H9 (cell line): ENCODE measurements at regions not wholly inside any gene's neighbourhood (a gene's known extent, or its start where the extent isn't known, plus 50 kb on each side); places are given as distances from the start of the nearest gene placed in this dataset.

ENCODE experiments used
- DNase-seq: peaks from one replicate; pipeline ENCODE4 v3.0.0-alpha.2; 2017
- H2AFZ ChIP-seq: one replicate; pipeline ENCODE4 v1.6.1; 2013; ENCODE audit warnings: mild to moderate bottlenecking, low read length, control low read depth, moderate library complexity
- H2AK5ac ChIP-seq: 2 replicates; pipeline ENCODE4 v1.6.1; 2013; ENCODE audit warnings: low read length, control low read depth, mixed read lengths; ENCODE audit not compliant: insufficient read length
- H2BK120ac ChIP-seq: one replicate; pipeline ENCODE4 v1.6.1; 2013; ENCODE audit warnings: low read depth, mild to moderate bottlenecking, low read length, control low read depth, inconsistent platforms; ENCODE audit not compliant: poor library complexity, severe bottlenecking
- H2BK12ac ChIP-seq: 2 replicates; pipeline ENCODE4 v1.6.1; 2013; ENCODE audit warnings: low read length, control low read depth, mixed read lengths, low read depth; ENCODE audit not compliant: insufficient read length
- H2BK15ac ChIP-seq: 2 replicates; pipeline ENCODE4 v1.6.1; 2013; ENCODE audit warnings: low read depth, low read length, control low read depth
- H2BK20ac ChIP-seq: one replicate; pipeline ENCODE4 v1.6.1; 2013; ENCODE audit warnings: low read depth, mild to moderate bottlenecking, low read length, control low read depth, inconsistent platforms; ENCODE audit not compliant: poor library complexity, severe bottlenecking
- H2BK5ac ChIP-seq: 2 replicates; pipeline ENCODE4 v1.6.1; 2013; ENCODE audit warnings: low read length, control low read depth, mixed read lengths; ENCODE audit not compliant: insufficient read length
- H3K14ac ChIP-seq: 2 replicates; pipeline ENCODE4 v1.6.1; 2013; ENCODE audit warnings: low read length, control low read depth; ENCODE audit not compliant: insufficient read depth
- H3K18ac ChIP-seq: 2 replicates; pipeline ENCODE4 v1.6.1; 2013; ENCODE audit warnings: low read depth, mild to moderate bottlenecking, mixed read lengths, low read length, control low read depth; ENCODE audit not compliant: insufficient read length
- H3K23ac ChIP-seq: 2 replicates; pipeline ENCODE4 v1.6.1; 2013; ENCODE audit warnings: low read length, control low read depth, mixed read lengths, low read depth; ENCODE audit not compliant: insufficient read length
- H3K23me2 ChIP-seq: 2 replicates; pipeline ENCODE4 v1.6.1; 2013; ENCODE audit warnings: low read depth, mild to moderate bottlenecking, mixed read lengths, low read length, control low read depth; ENCODE audit not compliant: insufficient read length, poor library complexity, severe bottlenecking
- H3K27ac ChIP-seq: 2 replicates; pipeline ENCODE4 v1.5.1; 2013; ENCODE audit warnings: low read length, control low read depth, mixed read lengths, low read depth; ENCODE audit not compliant: insufficient read length
- H3K27me3 ChIP-seq: 2 replicates; pipeline ENCODE4 v1.6.1; 2013; ENCODE audit warnings: low read length, control low read depth, inconsistent platforms; ENCODE audit not compliant: insufficient read depth
- H3K4ac ChIP-seq: 2 replicates; pipeline ENCODE4 v1.6.1; 2013; ENCODE audit warnings: low read depth, mild to moderate bottlenecking, control low read depth, inconsistent platforms, low read length, moderate library complexity
- H3K4me1 ChIP-seq: 2 replicates; pipeline ENCODE4 v1.6.1; 2013; ENCODE audit warnings: low read length, control low read depth, inconsistent platforms; ENCODE audit not compliant: insufficient read depth
- H3K4me2 ChIP-seq: 2 replicates; pipeline ENCODE4 v1.6.1; 2013; ENCODE audit warnings: low read length, control low read depth, mixed read lengths; ENCODE audit not compliant: insufficient read length, insufficient read depth
- H3K56ac ChIP-seq: 2 replicates; pipeline ENCODE4 v1.6.1; 2013; ENCODE audit warnings: low read depth, mild to moderate bottlenecking, mixed read lengths, low read length, control low read depth; ENCODE audit not compliant: insufficient read length
- H3K79me1 ChIP-seq: 2 replicates; pipeline ENCODE4 v1.6.1; 2013; ENCODE audit warnings: low read depth, mild to moderate bottlenecking, moderate library complexity, low read length, control low read depth, inconsistent platforms; ENCODE audit not compliant: insufficient read depth, poor library complexity, severe bottlenecking
- H3K79me2 ChIP-seq: 2 replicates; pipeline ENCODE4 v1.6.1; 2013; ENCODE audit warnings: low read length, control low read depth, inconsistent platforms; ENCODE audit not compliant: insufficient read depth
- H3K9ac ChIP-seq: 2 replicates; pipeline ENCODE4 v1.6.1; 2013; ENCODE audit warnings: low read length, control low read depth, mixed read lengths; ENCODE audit not compliant: insufficient read length; ENCODE audit errors: extremely low read depth
- H3K9me3 ChIP-seq: one replicate; pipeline ENCODE4 v1.6.1; 2013; ENCODE audit warnings: low read depth, low read length, inconsistent platforms; ENCODE audit not compliant: control insufficient read depth
- H3T11ph ChIP-seq: one replicate; pipeline ENCODE4 v1.6.1; 2013; ENCODE audit warnings: mild to moderate bottlenecking, low read length, control low read depth, inconsistent platforms
- H4K20me1 ChIP-seq: one replicate; pipeline ENCODE4 v1.6.1; 2013; ENCODE audit not compliant: control insufficient read depth, insufficient read length, insufficient read depth
- H4K5ac ChIP-seq: 2 replicates; pipeline ENCODE4 v1.6.1; 2013; ENCODE audit warnings: low read depth, mild to moderate bottlenecking, mixed read lengths, low read length, control low read depth; ENCODE audit not compliant: insufficient read length
- H4K8ac ChIP-seq: replicated peaks from 2 replicates; pipeline ENCODE4 v1.6.1; 2013; ENCODE audit warnings: low read length, control low read depth, mixed read lengths, low read depth; ENCODE audit not compliant: insufficient read length
- H4K91ac ChIP-seq: 2 replicates; pipeline ENCODE4 v1.6.1; 2013; ENCODE audit warnings: low read depth, mild to moderate bottlenecking, moderate library complexity, mixed read lengths, low read length, control low read depth; ENCODE audit not compliant: insufficient read length
- H3K27ac Mint-ChIP-seq, 3 experiments: 2 replicates in 2 of 3; 3 replicates in 1 of 3; pipeline ENCODE4 v1.8.0; 2020 to 2021; ENCODE audit warnings: mixed read lengths in 3 of 3, mild to moderate bottlenecking in 1 of 3, moderate library complexity in 1 of 3
- H3K27me3 Mint-ChIP-seq: 2 replicates; pipeline ENCODE4 v1.8.0; 2021; ENCODE audit warnings: low read depth, mild to moderate bottlenecking, moderate library complexity, mixed read lengths
- H3K36me3 Mint-ChIP-seq, 3 experiments: 2 replicates in 2 of 3; 3 replicates in 1 of 3; pipeline ENCODE4 v1.8.0; 2020 to 2021; ENCODE audit warnings: low read depth in 3 of 3, mixed read lengths in 3 of 3; ENCODE audit not compliant: insufficient read depth in 1 of 3
- H3K4me1 Mint-ChIP-seq, 2 experiments: 2 replicates each; pipeline ENCODE4 v1.8.0; 2020; ENCODE audit warnings: mixed read lengths in 2 of 2
- H3K4me3 Mint-ChIP-seq, 2 experiments: 2 replicates in 1 of 2; 3 replicates in 1 of 2; pipeline ENCODE4 v1.8.0; 2020 to 2021; ENCODE audit warnings: mild to moderate bottlenecking in 2 of 2, mixed read lengths in 2 of 2, moderate library complexity in 1 of 2
- H3K9me3 Mint-ChIP-seq, 2 experiments: 2 replicates in 1 of 2; 3 replicates in 1 of 2; pipeline ENCODE4 v1.8.0; 2020; ENCODE audit warnings: mild to moderate bottlenecking in 2 of 2, mixed read lengths in 2 of 2, moderate library complexity in 1 of 2
- WGBS: extraction: QIAGEN DNeasy Blood & Tissue Kit; methylation state at CpG from one replicate; pipeline ENCODE4 v1.1.7; 2013; ENCODE audit warnings: missing lambda C conversion rate, low lambda C conversion rate, mixed read lengths; ENCODE audit not compliant: insufficient read length; ENCODE audit errors: extremely low coverage; 5-methylcytosine and 5-hydroxymethylcytosine counted together
- TF ChIP-seq, protein P1 (sequence below): fragments of 200-600 bp; sonication (generic); conservative IDR thresholded peaks from 3 replicates; pipeline ENCODE4 v1.8.0; 2021; ENCODE audit warnings: antibody characterized with exemption, mild to moderate bottlenecking

DNA sequence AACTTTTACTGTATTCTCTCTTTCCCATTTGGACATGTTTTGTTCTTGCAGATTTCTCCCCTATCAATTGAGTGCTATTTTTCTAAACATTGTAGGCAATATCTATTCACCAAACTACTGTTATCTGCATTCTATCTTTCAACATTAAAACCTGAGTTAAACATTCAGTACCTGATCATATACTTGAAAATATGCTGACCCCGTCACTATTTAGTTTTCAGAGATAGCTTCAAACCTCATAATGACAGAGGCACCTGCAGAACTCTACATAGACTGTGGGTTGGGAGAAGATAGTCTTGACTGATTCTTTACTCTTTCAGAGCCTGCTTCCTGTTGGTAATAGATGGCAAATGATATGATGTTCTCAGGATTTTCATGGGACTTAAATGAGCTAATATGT lies 965.7 kb upstream of the GOT2 start:
- H3K4me1 ChIP-seq = no peaks in the 10 kb centered on the region
- no peak for DNase-seq
- H3K56ac ChIP-seq = no peak overlapping the region
- H3K4ac ChIP-seq = no peak overlapping the region
- no peak overlapping the region for H3K4me3 Mint-ChIP-seq
- no peaks in the 10 kb centered on the region for H3K27me3 Mint-ChIP-seq
- no peaks in the 10 kb centered on the region for H3K79me2 ChIP-seq
- no peak overlapping the region for H2BK20ac ChIP-seq
- H3K23ac ChIP-seq = no peak overlapping the region
- no peaks in the 10 kb centered on the region for H4K20me1 ChIP-seq
- H3K23me2 ChIP-seq = no peaks in the 10 kb centered on the region
- H3K18ac ChIP-seq = no peak overlapping the region
- no peaks in the 10 kb centered on the region for H3K4me1 Mint-ChIP-seq
- no peak overlapping the region for H2AFZ ChIP-seq
- H3K4me2 ChIP-seq = no peak overlapping the region
- no peak overlapping the region for H2BK12ac ChIP-seq
- no peaks in the 10 kb centered on the region for H3K79me1 ChIP-seq
- no peak overlapping the region for H2BK15ac ChIP-seq
- H3T11ph ChIP-seq = no peak overlapping the region
- peaks cover 0 to 4% of the 10 kb centered on the region in 2 experiments; a peak in 3 of 5 replicates for H3K9me3 Mint-ChIP-seq
- H3K9ac ChIP-seq = no peak overlapping the region
- H2AK5ac ChIP-seq = no peak overlapping the region
- no peak overlapping the region for H4K5ac ChIP-seq
- WGBS = no CpG with 5 or more reads among the region's 1 CpG
- no peaks in the 10 kb centered on the region for H3K9me3 ChIP-seq
- TF ChIP-seq, protein P1, sequence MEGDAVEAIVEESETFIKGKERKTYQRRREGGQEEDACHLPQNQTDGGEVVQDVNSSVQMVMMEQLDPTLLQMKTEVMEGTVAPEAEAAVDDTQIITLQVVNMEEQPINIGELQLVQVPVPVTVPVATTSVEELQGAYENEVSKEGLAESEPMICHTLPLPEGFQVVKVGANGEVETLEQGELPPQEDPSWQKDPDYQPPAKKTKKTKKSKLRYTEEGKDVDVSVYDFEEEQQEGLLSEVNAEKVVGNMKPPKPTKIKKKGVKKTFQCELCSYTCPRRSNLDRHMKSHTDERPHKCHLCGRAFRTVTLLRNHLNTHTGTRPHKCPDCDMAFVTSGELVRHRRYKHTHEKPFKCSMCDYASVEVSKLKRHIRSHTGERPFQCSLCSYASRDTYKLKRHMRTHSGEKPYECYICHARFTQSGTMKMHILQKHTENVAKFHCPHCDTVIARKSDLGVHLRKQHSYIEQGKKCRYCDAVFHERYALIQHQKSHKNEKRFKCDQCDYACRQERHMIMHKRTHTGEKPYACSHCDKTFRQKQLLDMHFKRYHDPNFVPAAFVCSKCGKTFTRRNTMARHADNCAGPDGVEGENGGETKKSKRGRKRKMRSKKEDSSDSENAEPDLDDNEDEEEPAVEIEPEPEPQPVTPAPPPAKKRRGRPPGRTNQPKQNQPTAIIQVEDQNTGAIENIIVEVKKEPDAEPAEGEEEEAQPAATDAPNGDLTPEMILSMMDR = no peak
- H3K27ac ChIP-seq = no peak overlapping the region
- no peak overlapping the region for H4K91ac ChIP-seq
- H2BK5ac ChIP-seq = no peak overlapping the region
- no peak overlapping the region for H4K8ac ChIP-seq
- H3K27me3 ChIP-seq = no peaks in the 10 kb centered on the region
- H3K27ac Mint-ChIP-seq = no peak overlapping the region
- no peak overlapping the region for H2BK120ac ChIP-seq
- H3K14ac ChIP-seq = no peak overlapping the region
- H3K36me3 Mint-ChIP-seq = no peaks in the 10 kb centered on the region
